GM21423 (cell line): ENCODE measurements at regions not wholly inside any gene's neighbourhood (a gene's known extent, or its start where the extent isn't known, plus 50 kb on each side); places are given as distances from the start of the nearest gene placed in this dataset.

Source experiments
- ATAC-seq: cut with Tn5 transposase; IDR thresholded peaks from one replicate; pipeline ENCODE4 v1.9.1; 2021; ENCODE audit warnings: mild to moderate bottlenecking, moderate library complexity; ENCODE audit not compliant: unreplicated experiment

DNA sequence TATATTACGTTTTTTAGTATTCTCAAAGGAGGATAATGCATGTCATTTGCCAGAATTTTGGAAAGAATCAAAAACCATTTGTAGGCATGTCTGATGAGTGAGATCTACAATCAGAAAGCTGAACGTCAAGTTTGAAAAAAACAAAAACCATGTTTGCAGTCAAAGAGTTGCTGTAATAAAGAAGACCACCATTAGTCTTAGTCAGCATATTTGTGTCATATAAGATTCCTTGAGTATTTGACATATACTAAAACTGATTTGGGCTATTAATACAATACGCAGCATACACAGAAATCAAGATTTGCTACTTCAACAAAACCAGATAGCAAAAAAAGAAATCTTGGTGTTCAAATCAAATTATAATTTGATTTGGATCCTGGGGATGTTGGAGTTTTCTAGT, 247.5 kb downstream of the SAMD5 start:
- no peak for ATAC-seq

DNA sequence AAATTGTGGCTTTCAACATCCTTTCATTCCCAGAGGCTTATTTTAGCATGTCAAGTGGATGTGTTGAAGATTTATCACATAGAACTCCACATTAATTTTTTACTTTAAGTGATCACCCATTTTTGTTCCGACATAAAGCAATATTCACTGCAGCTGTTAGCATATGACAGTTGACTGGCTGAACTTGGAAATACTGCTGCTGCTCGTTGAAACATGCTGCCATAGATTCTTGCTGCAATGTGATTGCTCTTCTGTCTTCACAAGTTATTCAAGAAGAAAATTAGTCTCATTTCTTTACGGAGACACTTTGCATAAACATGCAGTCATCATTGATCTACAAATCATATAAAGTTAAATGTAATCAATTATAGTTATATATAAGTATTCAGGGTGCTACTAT, 248.4 kb downstream of the SAMD5 start:
- no peak for ATAC-seq

DNA sequence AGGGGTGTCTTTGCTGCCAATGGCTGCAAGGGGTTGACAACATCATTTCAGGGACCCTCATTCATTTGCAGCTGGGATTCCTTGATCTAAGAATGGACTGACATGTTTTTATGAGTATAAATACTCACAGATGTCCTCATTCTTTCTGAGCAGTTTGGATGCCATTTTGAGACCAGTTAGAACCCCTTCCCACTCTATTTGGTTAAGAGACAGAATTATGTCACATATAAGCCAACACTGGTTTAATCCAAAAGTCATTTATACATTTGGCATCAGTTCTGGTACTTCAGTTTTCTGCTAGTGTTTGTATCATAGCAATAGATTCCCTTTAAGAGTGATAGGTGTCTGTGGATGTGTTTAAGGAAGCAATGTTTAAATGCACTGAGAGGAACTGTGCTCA, 248.8 kb downstream of the SAMD5 start:
- ATAC-seq = no peak

DNA sequence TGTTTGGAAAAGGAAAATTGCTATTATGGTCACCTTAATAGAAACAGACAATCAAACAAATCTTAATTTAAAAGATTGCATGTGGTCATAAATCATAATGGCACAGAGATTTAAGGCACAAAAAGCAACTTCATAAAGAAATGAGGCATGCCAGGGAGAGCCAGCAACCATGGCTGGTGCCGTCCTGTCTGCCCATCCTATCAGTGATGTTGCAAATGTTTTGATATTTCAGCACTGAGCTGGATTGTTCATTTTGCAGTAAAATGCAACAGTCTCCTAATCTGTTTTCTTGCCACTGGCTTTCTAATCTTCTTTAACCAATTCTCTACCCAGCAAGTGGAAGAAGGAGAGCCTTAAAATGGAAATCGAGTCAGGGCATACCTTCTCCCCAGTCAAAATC, 249.8 kb downstream of the SAMD5 start:
- no peak for ATAC-seq

DNA sequence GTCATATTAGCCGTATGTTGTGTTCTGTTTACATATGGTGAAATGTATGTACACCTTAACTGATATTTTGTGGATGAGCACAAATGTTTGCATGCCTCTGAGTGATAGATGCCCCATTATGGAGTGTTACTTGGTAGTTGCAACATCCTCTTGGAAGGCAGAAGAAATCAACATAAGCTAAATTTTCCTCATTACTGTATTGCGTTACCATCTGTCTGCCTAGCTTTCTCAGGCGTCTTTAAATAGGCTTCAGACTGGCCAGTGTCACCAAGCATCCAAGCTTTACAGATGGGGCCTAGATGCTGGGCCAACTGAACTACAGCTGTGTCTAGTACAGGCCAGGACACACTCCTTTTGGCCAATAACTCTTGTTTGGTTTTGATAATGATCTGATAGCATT, 250.6 kb downstream of the SAMD5 start:
- no peak for ATAC-seq

DNA sequence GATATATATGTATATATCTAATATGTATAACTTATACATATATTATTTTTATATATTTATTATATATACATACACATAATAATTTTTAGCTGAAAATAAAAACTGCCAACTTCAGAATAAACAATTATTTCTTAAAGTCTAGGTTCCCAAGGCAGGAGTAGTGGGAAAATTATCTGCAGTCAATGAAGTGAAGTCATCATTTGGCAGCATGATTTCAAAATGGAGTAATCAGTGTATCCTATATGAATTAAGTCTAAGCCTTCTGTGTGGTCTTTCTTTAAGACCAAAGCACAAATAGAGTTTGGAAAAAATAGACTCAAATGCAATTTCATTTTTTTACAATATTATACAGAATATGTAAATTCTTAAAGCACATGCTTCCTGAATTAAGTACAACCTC, 251.0 kb downstream of the SAMD5 start:
- no peak for ATAC-seq

DNA sequence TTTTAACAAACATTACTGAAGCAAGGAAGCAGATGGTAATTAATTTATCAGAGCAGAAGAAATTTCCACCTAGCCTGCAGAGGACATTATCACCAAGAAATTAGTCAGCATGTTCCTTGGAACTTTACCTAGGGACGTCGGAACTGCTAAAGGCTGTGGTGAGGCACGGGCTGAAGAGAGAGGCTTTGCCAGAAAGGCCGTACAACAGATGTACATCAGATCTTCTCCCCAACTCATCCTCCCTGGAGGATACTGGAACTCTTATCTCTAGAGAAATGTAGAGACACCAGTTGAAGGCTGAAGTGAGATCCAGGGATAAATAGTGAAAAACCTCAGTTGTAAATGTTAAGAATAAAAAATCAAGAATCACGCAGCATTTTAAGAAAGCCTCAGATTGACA, 257.1 kb downstream of the SAMD5 start:
- no peak for ATAC-seq

DNA sequence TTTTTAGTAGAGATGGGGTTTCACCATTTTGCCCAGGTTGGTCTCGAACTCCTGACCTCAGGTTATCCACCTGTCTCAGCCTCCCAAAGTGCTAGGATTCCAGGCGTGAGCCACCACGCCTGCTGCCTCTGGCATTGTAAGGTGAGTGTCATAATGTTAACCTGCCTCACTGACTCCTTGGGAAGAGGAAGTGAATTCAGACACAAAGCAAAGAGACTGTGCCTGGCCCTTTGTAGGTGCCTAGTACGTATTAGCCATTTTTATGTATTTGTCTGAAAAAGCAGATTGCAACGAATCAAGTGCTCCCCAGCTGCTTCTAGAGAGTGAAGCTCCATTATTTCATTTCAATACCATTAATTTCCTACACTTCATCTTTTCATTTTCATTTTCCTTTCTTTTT, 260.5 kb downstream of the SAMD5 start:
- ATAC-seq = no peak

DNA sequence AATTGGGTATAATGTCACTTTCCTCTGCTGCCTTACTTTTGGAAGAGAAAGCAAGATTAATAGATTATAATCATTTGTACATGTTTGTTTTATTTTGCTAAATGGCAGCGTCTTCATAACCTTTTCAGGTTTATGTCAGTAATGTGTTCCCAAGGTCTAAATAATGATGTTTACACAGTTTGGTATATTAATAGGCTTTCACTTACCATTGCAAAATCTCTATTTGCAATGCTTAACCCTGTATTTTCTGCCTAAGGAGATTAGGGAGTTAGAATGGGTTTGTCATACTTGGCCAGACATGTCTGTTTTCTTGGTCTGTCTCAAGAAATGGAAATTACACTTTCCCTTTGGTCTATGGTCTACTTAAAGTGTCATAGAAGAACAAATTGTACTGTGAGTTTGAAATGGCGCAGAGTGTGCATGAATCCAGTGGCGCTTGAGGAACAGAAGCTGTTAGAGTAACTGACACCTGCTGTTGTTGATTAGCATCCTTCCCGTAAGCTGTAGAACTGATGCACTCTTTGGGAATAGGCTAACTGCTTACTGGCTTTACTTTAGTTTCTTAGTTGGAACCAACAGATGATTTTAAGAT, 261.1 kb downstream of the SAMD5 start:
- ATAC-seq = no peak

DNA sequence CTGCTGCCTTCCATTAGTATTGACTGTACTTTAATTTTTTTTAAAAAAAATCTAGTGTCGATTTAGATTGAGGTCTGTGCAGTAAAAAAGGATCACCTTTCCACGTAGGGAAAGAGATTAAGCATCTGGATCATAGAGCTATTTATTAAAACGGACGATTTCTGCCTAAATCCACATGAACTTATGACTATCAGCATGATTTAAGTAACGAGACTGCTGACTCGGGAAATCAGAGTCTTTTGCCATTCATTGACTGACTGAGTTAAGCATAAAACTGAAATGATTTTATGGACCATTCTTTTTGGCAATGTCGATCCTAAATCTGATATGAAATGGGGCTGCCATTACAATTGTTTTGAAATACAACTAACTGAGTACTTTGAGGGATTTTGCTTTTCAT, 261.7 kb downstream of the SAMD5 start:
- ATAC-seq = no peak

DNA sequence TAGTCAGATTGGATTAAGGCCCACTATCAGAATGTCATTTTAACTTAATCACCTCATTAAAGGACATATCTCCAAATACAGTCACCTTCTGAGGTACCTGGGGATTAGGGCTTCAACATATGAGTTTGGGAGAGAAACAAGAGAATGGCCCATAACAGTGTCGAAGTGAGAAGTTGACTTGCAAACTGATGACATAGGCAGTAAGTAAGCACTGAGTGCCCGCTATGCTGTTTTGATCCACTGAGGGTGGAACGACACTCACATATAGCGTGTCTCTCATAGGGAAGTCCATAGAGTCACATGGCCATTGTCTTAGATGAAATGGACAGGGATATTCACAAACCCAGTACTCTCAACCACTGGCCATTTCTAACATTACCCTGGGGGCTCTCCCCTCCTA, 264.2 kb downstream of the SAMD5 start:
- ATAC-seq = no peak

DNA sequence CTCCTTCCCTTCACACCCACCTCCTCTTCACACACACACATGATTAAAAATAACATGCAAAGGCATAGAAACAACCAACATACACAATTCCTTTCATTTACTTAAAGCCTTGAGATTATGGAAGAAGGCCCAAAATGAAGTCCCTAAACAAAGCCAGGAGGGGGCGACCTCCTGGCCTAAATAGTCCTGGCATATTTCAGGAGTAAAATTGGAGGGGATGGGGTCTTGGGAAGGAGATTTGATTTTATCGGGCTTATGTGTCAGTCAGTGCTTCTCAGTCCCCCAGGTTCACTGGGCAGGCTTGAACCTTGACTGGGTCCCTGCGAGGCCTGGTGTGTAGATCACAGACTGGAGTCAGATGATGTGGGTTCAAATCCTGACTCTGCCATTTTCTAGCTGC, 266.4 kb downstream of the SAMD5 start:
- no peak for ATAC-seq

DNA sequence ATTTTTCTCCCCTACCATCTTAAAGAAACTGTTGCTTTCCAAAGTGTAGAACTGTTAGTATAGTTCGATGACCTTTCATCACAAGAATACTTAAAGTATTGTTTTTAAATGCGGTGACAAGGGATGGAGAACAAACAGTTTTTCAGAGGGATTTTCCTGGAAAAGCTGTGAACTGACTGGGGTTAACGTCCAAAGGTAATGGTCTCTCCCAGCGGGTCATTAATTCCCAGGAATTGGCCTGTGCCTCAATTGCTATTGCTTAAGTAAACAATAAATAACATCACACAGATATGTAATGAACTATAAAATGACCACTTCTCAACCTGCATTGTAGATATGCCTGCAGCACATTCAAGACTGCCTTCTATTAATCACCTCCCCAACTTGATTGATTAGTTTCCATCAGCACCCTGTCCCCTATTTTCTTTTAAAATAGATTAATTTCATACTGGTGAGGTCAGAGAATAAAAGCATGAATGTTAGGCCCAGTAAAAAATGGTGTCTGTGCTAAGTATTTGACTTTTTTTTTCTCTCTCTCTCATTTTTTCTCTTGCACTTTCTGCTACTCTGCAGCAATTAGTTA, 268.2 kb downstream of the SAMD5 start:
- no peak for ATAC-seq

DNA sequence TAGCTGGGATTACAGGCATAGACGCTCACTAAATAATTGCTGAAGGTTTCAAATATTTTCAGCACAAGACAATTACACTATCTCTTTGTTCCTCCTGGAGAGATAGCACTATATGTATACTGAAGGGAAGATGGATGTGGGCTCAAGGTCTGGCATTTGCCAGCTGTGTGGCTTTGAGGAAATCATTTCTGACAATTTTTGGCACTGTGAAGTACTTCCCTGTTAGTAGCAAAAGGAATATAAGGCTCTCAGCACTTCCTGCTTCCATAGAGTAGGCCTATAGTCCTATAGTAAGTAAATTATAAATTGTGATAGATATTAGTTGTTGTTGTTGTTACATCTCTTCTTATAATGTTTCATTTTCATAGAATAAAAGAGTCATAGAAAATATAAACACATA, 271.1 kb downstream of the SAMD5 start:
- ATAC-seq = no peak

DNA sequence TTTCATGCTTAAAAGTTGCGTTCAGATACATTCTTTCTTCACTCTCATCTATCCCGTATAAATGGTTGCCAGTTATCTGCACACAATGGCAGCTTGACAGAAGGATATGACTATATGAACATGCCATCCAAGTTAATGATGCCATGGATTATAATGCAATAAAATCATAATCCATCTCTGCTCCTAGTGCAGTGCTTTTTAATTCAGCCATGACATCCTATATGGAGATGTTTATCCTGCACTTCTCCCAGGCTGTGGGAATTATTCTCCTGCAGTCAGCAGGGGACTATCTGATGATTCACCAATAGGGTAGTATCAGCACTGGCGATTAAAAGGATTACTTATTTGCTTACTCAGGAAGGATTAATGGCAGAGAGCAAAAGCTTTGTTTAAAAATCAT, 273.8 kb downstream of the SAMD5 start:
- ATAC-seq = no peak

DNA sequence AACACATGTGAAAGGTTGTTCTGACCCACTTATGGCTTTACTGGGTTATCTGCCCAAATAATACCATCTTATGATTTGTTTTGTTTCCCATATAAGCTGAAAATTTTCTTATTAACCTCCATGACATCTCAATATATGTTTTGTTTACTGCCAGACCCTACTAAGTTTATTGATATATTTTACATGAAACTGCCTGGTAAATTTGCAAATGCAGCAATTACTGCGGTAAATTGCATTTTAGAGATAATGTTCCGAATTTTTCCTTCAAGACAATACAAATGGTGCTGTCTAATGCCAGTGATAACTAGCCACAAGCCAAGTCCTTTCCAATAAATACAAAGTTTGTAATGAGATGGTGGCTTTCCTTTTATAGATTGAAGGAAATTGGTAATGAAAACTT, 275.9 kb downstream of the SAMD5 start:
- ATAC-seq = no peak

DNA sequence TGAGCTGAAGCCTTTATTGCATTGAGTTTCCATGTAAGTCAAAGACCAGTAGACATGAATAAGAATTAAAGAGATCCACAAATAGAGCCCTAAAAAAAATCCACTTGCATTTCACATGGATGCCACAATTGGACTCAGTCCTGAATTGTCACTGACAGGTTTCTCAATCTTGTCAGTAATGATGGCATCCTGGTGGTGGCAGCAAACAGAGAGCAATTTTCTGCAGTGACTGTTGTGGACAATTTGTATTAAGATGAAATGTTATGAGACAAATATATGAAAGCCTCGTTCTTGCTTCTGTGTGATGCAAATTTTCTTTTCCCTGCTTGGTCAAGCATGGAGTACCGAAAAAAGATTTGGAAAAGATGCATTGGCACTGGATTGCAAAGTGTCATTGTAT, 278.9 kb downstream of the SAMD5 start:
- no peak for ATAC-seq

DNA sequence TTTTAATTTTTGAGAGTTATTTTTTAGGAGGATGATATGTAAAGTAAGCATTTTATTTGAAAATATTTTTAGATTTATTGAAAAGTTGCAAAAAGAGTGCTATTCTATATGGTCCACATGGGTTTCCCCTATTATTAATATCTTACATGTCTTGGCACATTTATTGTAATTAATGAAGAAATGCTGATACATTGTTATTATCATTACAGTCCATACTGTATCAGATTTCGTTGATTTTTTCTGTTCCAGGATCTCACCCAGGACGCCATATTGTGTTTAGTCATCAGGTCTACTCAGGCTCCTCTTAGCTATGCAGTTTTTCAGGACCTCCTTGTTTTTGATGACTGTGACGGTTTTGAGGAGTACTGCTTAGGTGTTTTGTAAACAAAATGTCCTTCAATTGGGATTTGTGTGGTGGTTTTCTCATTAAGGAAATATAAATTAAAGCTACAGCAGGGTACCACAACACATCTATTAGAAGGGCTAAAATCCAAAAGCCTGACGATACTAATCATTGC, 281.0 kb downstream of the SAMD5 start:
- ATAC-seq = no peak

DNA sequence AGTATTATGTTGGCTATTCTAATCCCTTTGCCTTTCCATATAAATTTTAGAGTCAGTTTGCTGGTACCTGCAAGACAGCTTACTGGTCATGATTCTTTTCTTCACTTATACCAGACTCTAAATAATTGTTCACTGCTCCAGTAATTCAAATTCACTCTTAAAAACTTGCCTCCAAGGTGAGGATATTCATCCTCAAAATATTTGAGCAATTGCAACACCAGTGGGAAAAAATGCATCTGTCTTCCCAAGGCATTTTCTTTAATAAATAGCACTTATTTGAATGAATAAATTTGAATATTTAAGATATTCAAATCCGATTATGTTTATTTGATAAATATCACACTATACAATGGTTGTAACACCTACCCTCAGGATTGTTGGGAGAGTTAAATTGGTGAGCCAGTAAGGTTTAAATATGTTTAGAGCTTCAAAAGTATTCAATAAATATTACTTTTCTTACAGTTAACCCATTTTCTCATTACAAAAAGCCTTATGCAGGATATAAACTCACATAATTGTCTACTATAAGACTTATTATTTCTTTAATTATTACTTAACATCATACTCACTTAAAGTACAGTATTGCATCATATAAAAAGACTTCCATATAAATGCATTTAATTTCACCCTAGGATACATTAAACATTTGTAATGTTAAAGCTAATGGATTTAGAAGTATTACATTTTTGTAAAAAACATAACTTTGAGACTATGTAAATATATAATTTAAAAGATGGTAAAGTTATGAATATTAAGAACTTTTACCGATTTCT, 285.6 kb downstream of the SAMD5 start:
- no peak for ATAC-seq

DNA sequence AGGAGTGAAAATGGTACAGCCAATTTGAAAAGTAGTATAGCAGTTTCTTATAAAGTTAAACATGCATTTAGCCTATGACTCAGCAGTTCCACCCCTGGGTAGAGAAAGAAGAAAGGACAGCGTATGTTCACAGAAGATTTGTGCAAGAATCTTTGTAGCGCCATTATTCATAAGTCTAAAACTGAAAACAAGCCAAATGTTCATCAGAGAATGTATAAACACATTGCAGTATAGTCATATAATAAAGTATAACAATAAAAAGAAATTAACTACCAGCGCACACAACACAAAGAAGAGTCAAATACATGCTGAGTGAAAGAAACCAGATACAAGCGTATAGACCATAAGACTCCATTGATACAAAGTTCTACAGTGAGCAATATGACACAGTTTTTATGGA, 294.0 kb downstream of the SAMD5 start:
- ATAC-seq = no peak

DNA sequence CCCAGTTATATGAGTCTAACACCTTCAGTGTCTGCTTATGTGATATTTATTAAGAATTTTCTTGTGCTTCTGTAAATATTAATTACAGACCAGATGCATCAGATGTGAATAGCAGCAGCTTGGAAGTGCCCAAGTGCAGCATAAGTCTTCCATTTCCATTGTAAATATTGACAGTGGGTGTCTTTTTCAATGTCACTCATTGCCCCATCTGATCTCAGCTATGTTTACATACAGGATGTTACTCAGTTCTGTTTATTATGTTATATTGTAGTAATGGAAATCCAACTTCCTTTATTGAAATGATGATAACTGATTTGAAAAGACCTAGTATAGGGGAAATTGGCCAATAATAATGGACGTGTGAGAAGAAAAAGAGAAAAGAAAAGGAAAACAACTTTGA, 296.7 kb downstream of the SAMD5 start:
- ATAC-seq = no peak

DNA sequence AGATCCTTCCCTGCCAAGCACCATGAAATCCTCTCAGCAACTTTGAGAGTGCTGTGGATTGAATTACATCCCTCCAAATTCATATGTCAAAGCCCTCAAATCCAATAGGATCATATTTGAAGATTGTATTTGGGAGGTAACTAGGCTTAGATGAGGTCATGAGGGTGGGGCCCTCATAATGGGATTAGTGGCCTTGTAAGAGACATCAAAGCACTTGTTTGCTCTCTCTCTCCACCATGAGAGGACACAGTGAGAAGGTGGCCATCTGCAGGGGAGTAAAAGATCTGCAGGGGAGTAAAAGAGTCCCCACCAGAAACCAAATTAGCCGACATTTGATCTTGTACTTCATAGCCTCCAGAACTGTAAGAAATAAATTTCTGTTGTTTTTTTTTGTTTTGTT, 298.2 kb downstream of the SAMD5 start:
- no peak for ATAC-seq
